CD4-positive, CD25-positive, alpha-beta regulatory T cell (primary cell): ENCODE measurements at regions not wholly inside any gene's neighbourhood (a gene's known extent, or its start where the extent isn't known, plus 50 kb on each side); places are given as distances from the start of the nearest gene placed in this dataset.

Source experiments
- ATAC-seq, 2 donors: fragments of 150-1000 bp; cut with Tn5 transposase; one replicate each; pipeline ENCODE4 v1.10.0; 2021; ENCODE audit warnings: low read depth in 2 of 2, moderate number of reproducible peaks in 2 of 2, moderate library complexity in 1 of 2
- DNase-seq, 3 donors: peaks; one replicate each; pipeline versions ENCODE4 v3.0.0 to v3.0.0-alpha.2; 2012 to 2022; ENCODE audit warnings: mixed read lengths in 1 of 3
- H3K27ac ChIP-seq: one replicate; pipeline ENCODE4 v1.7.0; 2013; ENCODE audit warnings: mild to moderate bottlenecking, low read length; ENCODE audit not compliant: insufficient read depth, poor library complexity, severe bottlenecking
- H3K27me3 ChIP-seq: one replicate; pipeline ENCODE4 v1.7.0; 2013; ENCODE audit warnings: low read length; ENCODE audit not compliant: control insufficient read depth, insufficient read depth
- H3K36me3 ChIP-seq: one replicate; pipeline ENCODE4 v1.7.0; 2013; ENCODE audit warnings: mild to moderate bottlenecking, low read length, moderate library complexity; ENCODE audit not compliant: control insufficient read depth, insufficient read depth
- H3K4me1 ChIP-seq: 2 replicates; pipeline ENCODE4 v1.7.0; 2013; ENCODE audit warnings: mild to moderate bottlenecking, low read length; ENCODE audit not compliant: insufficient read depth, control insufficient read depth, poor library complexity, severe bottlenecking
- H3K4me3 ChIP-seq: one replicate; pipeline ENCODE4 v1.7.0; 2013; ENCODE audit warnings: low read depth, mild to moderate bottlenecking, low read length, moderate library complexity
- H3K9me3 ChIP-seq, 2 experiments: 1 replicate in 1 of 2; 2 replicates in 1 of 2; pipeline ENCODE4 v1.7.0; 2013; ENCODE audit warnings: low read length in 2 of 2, mild to moderate bottlenecking in 1 of 2, moderate library complexity in 1 of 2; ENCODE audit not compliant: control insufficient read depth in 2 of 2
- H3K27ac Mint-ChIP-seq, 3 donors: one replicate each; pipeline ENCODE4 v1.8.0; 2020 to 2022; ENCODE audit warnings: mild to moderate bottlenecking in 3 of 3, mixed read lengths in 3 of 3, moderate library complexity in 2 of 3
- H3K27me3 Mint-ChIP-seq: one replicate; pipeline ENCODE4 v1.8.0; 2022; ENCODE audit warnings: mild to moderate bottlenecking, mixed read lengths
- H3K36me3 Mint-ChIP-seq: one replicate; pipeline ENCODE4 v1.8.0; 2020; ENCODE audit warnings: mixed read lengths
- H3K4me1 Mint-ChIP-seq, 4 donors: one replicate each; pipeline ENCODE4 v1.8.0; 2020 to 2022; ENCODE audit warnings: mixed read lengths in 4 of 4, mild to moderate bottlenecking in 1 of 4
- H3K4me3 Mint-ChIP-seq, 4 donors: one replicate each; pipeline ENCODE4 v1.8.0; 2020 to 2022; ENCODE audit warnings: mild to moderate bottlenecking in 4 of 4, mixed read lengths in 4 of 4, moderate library complexity in 3 of 4
- H3K9me3 Mint-ChIP-seq, 7 donors: one replicate each; pipeline ENCODE4 v1.8.0; 2020 to 2022; ENCODE audit warnings: mixed read lengths in 7 of 7, mild to moderate bottlenecking in 3 of 7, moderate library complexity in 2 of 7

DNA sequence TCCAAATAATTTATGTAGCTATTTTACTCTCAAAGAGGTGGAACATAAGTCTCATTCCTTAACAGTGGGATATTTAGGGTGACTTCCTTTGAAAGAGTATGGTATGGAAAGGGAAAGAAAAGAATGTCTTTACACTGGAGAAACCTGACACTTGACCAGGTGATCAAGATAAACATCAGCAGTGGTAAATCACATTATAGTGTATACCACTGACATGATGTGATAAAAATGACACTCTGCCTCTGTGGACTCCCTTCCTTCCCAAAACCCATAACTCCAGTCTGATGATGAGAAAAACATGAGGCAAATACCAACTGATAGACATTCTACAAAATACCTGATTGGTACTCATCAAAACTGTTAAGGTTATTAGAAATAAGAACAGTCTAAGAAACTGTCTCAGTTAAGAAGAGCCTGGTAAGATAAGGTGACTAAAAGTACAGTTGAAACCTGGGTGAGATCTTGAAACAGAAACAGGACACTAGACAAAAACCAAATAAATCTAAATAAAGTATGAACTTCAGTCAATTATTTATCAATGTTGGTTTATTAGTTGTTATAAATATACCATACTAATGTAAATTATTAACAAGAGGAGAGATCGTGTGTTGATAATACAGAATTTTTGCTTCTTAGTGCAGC is 144.2 kb upstream of the PCDH18 start:
- Mint-ChIP-seq H3K27me3 (no peaks in the 10 kb centered on the region), H3K36me3 (no peaks in the 10 kb centered on the region), H3K4me1 (no peaks in the 10 kb centered on the region), H3K4me3 (no peak overlapping the region), H3K27ac (no peak overlapping the region), H3K9me3 (peaks cover 0 to 13% (median 6%) of the 10 kb centered on the region in 7 donors)
- H3K36me3 ChIP-seq: no peaks in the 10 kb centered on the region
- no peak for DNase-seq
- ATAC-seq: no peak
- no peak overlapping the region for H3K4me3 ChIP-seq
- no peaks in the 10 kb centered on the region for H3K27me3 ChIP-seq
- no peaks in the 10 kb centered on the region for H3K4me1 ChIP-seq
- peaks cover 2 to 6% of the 10 kb centered on the region in 2 experiments for H3K9me3 ChIP-seq
- no peak overlapping the region for H3K27ac ChIP-seq

DNA sequence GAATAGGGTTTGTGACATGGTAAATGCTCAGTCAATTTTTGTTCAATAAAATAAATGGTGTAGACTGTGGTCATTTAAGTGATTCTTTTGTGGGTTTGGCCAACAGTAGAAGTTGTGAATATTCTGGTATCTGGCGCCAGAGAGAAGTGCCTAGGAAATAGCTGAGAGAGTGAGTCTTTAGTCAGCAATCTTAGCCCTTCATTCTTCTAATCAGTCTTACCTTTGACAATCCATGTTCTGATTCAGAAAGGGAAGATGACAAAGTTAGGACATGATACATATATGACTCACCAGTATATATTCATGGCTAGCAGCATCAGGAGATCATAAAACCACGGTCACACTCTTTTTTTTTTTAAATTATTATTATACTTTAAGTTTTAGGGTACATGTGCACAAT is 141.8 kb upstream of the PCDH18 start:
- H3K4me1 ChIP-seq: no peaks in the 10 kb centered on the region
- no peaks in the 10 kb centered on the region for H3K4me1 Mint-ChIP-seq
- no peak overlapping the region for H3K4me3 ChIP-seq
- H3K27me3 ChIP-seq: no peaks in the 10 kb centered on the region
- H3K36me3 Mint-ChIP-seq: no peaks in the 10 kb centered on the region
- peaks cover 2 to 6% of the 10 kb centered on the region in 2 experiments for H3K9me3 ChIP-seq
- peaks cover 0 to 14% (median 6%) of the 10 kb centered on the region in 7 donors for H3K9me3 Mint-ChIP-seq
- H3K27me3 Mint-ChIP-seq: no peaks in the 10 kb centered on the region
- ATAC-seq (no peak), DNase-seq (no peak)
- no peak overlapping the region for H3K27ac ChIP-seq
- H3K27ac Mint-ChIP-seq: no peak overlapping the region
- no peak overlapping the region for H3K4me3 Mint-ChIP-seq
- H3K36me3 ChIP-seq: no peaks in the 10 kb centered on the region

DNA sequence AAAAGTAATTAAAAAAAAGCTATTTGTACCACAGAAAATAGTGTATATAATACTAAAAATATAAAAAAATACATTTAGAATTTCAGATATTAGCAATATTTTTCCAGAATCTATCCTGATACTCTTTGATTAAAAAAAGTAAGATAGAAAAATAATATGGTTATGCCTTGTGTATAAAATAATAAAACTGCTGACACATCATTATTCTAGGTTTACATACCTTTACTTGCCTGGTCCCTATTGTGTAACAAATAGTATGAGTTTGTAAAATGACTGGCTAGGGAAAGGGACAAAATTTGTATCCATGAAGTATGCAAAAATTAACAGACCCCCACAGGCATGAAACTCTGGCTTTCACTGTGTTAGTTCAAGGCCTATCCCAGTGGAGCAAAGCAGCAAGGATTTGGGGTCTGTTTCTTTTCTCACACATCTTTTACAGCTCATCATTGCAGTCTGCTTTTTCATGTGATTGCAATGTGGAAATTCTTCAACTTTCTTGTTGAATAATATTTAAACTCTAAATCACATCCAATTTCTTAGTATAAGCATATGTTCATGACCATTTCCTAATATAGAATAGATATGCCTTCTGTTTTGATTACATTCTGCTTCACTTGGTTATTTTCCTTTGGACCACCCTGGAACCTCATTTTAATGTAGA is 136.7 kb upstream of the PCDH18 start:
- DNase-seq (no peak), ATAC-seq (no peak)
- Mint-ChIP-seq H3K4me3 (no peak overlapping the region), H3K4me1 (no peaks in the 10 kb centered on the region), H3K27me3 (no peaks in the 10 kb centered on the region), H3K27ac (no peak overlapping the region), H3K9me3 (peaks cover 0 to 31% (median 5%) of the 10 kb centered on the region in 7 donors), H3K36me3 (no peaks in the 10 kb centered on the region)
- Histone ChIP-seq H3K27me3 (no peaks in the 10 kb centered on the region), H3K27ac (no peak overlapping the region), H3K4me1 (no peaks in the 10 kb centered on the region), H3K4me3 (no peak overlapping the region), H3K36me3 (no peaks in the 10 kb centered on the region), H3K9me3 (peaks cover 0 to 4% of the 10 kb centered on the region in 2 experiments)

DNA sequence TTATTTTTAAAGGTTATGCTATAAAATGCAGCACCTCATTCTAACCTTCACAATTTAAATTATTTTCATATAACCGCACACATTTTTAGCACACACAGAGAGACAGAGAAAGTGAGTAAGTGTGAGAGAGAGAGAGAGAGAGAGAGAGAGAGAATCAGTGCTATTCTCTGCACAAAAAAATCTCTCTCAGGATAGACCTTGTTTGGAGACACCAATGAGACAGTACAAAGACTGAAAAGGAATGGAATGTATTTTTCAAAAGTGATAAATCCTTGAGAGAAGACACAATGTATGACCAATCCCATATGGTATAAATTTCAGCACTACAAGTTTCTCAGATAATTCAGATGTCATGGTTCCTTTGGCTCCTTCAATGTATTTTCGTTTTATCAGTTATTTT is 132.1 kb upstream of the PCDH18 start:
- no peaks in the 10 kb centered on the region for H3K4me1 Mint-ChIP-seq
- DNase-seq (no peak), ATAC-seq (no peak)
- H3K36me3 ChIP-seq: no peaks in the 10 kb centered on the region
- H3K9me3 ChIP-seq: no peaks in the 10 kb centered on the region
- no peaks in the 10 kb centered on the region for H3K36me3 Mint-ChIP-seq
- H3K9me3 Mint-ChIP-seq: peaks cover 0 to 22% (median 7%) of the 10 kb centered on the region in 7 donors
- H3K4me1 ChIP-seq: no peaks in the 10 kb centered on the region
- no peak overlapping the region for H3K27ac Mint-ChIP-seq
- H3K4me3 Mint-ChIP-seq: no peak overlapping the region
- no peak overlapping the region for H3K27ac ChIP-seq
- H3K27me3 Mint-ChIP-seq: no peaks in the 10 kb centered on the region
- no peak overlapping the region for H3K4me3 ChIP-seq
- H3K27me3 ChIP-seq: no peaks in the 10 kb centered on the region

DNA sequence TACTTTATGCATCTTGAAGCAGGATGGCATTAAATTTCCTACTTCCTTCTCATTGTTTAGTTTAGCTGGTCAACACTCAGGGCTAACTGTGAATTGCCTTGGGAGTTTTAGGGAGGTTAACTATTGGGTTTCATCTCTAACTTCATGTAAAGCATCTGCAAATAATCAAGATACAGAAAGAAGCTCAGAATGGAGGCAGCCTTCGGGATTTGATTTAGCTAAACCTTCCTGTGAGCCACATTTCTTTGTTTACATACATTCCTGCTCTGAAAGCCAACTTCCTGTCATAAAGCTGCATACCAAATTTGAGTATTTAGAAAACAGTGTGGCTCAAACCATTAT is 131.7 kb upstream of the PCDH18 start:
- H3K4me3 ChIP-seq: no peak overlapping the region
- no peak overlapping the region for H3K27ac ChIP-seq
- H3K9me3 ChIP-seq: no peaks in the 10 kb centered on the region
- no peaks in the 10 kb centered on the region for H3K27me3 Mint-ChIP-seq
- no peaks in the 10 kb centered on the region for H3K4me1 Mint-ChIP-seq
- H3K36me3 Mint-ChIP-seq: no peaks in the 10 kb centered on the region
- no peaks in the 10 kb centered on the region for H3K4me1 ChIP-seq
- no peak for ATAC-seq
- H3K36me3 ChIP-seq: no peaks in the 10 kb centered on the region
- no peak overlapping the region for H3K27ac Mint-ChIP-seq
- no peak overlapping the region for H3K4me3 Mint-ChIP-seq
- no peak for DNase-seq
- peaks cover 0 to 22% (median 7%) of the 10 kb centered on the region in 7 donors for H3K9me3 Mint-ChIP-seq
- no peaks in the 10 kb centered on the region for H3K27me3 ChIP-seq

DNA sequence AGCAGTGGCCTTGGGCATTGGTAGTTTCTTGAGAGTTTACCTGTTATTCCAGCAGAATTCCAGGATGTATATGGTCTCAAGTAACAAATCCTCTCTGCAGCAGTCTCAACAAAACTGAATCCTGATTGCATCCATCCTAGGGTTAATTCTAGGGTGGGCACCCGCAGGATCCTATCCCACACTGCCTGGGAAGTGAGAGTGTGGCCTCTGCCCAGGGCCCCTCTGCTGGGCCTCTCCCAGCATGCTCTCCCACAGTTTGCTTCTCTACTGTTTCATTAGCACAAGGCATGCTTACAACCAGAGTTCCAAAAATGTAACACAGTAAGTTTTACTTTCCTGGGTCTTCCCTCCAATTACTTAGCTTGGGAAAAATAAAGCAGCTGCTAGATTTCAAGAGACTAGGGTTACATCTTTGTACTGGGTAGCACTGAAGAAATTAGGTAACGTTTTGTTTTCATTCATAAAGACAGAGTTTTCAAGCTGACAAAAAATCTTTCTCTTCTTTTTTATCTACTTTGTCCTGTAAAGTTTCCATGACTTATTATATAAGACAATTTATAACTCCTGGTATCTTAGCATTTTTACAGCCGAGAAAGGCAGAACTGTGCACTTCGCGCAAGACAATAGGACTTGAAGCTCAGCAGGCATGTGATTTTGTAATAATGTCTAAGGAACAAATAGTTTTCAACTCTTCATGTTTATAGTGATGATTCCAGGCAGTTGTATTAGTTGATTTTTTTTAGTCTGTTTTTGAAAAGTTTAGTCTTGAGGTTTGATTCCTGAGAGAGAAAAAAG is 131.2 kb upstream of the PCDH18 start:
- no peak overlapping the region for H3K4me3 ChIP-seq
- no peaks in the 10 kb centered on the region for H3K27me3 ChIP-seq
- Mint-ChIP-seq H3K27me3 (no peaks in the 10 kb centered on the region), H3K27ac (no peak overlapping the region), H3K9me3 (peaks cover 0 to 20% (median 7%) of the 10 kb centered on the region in 7 donors), H3K36me3 (no peaks in the 10 kb centered on the region), H3K4me3 (no peak overlapping the region), H3K4me1 (no peaks in the 10 kb centered on the region)
- DNase-seq (no peak), ATAC-seq (no peak)
- no peaks in the 10 kb centered on the region for H3K4me1 ChIP-seq
- H3K9me3 ChIP-seq: no peaks in the 10 kb centered on the region
- no peaks in the 10 kb centered on the region for H3K36me3 ChIP-seq
- H3K27ac ChIP-seq: no peak overlapping the region

DNA sequence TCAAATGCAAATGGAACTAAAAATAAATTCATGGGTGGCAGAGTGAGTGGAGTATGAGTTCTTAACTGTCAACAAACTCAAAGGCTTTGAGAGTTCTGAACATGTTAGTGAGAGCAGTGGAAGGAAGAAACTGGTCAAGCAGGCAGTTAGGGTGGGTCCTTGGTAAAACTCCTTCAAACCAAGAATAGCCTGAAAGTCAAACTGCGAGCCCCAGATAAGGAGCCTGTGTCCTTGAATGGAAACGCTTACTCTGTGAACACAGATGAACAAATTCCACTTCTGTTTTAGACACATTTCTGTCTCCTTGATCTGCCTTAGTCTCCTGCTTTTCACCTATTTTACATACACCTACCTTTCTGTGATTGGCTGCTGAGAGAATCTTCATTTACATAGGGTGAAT is 129.4 kb upstream of the PCDH18 start:
- Histone ChIP-seq H3K27me3 (no peaks in the 10 kb centered on the region), H3K4me3 (no peak overlapping the region), H3K36me3 (no peaks in the 10 kb centered on the region), H3K9me3 (no peaks in the 10 kb centered on the region), H3K27ac (no peak overlapping the region), H3K4me1 (no peaks in the 10 kb centered on the region)
- no peak overlapping the region for H3K4me3 Mint-ChIP-seq
- H3K27me3 Mint-ChIP-seq: no peaks in the 10 kb centered on the region
- peaks cover 0 to 26% (median 7%) of the 10 kb centered on the region in 7 donors for H3K9me3 Mint-ChIP-seq
- no peak for DNase-seq
- no peak overlapping the region for H3K27ac Mint-ChIP-seq
- no peak for ATAC-seq
- no peaks in the 10 kb centered on the region for H3K36me3 Mint-ChIP-seq
- no peaks in the 10 kb centered on the region for H3K4me1 Mint-ChIP-seq
